Fibroblast of lung (primary cell): ENCODE measurements at regions not wholly inside any gene's neighbourhood (a gene's known extent, or its start where the extent isn't known, plus 50 kb on each side); places are given as distances from the start of the nearest gene placed in this dataset.

Experiments
- CTCF ChIP-seq, 2 donors: IDR thresholded peaks in 1 of 2; conservative IDR thresholded peaks in 1 of 2; 1 replicate in 1 of 2; 2 replicates in 1 of 2; pipeline ENCODE4 v1.5.1; 2011 to 2012; ENCODE audit warnings: low read length in 2 of 2, control low read depth in 1 of 2, inconsistent platforms in 1 of 2, low read depth in 1 of 2, mild to moderate bottlenecking in 1 of 2
- EZH2 ChIP-seq: IDR thresholded peaks from 2 replicates; pipeline ENCODE4 v1.5.1; 2012; ENCODE audit warnings: low read length, control low read depth, mild to moderate bottlenecking; ENCODE audit errors: missing control alignments

- no peak for TF ChIP-seq CTCF (conservative IDR thresholded peaks at IDR 0.05 in 1 of 2, IDR thresholded peaks at IDR 0.05 in 1 of 2; ENCODE audit: low read depth in 1 of 2, low read length in 2 of 2)
- no peak for TF ChIP-seq EZH2
Observed at GRCh38 chr5:98527846-98528245, 245.6 kb upstream of the RGMB start.
